Stomach smooth muscle (tissue), 2 donors: ENCODE measurements at regions not wholly inside any gene's neighbourhood (a gene's known extent, or its start where the extent isn't known, plus 50 kb on each side); places are given as distances from the start of the nearest gene placed in this dataset.

Source experiments
- H3K27ac ChIP-seq: one replicate; pipeline ENCODE4 v1.7.0; 2013; ENCODE audit warnings: mild to moderate bottlenecking, low read length, inconsistent platforms
- H3K27me3 ChIP-seq, 2 donors: one replicate each; pipeline ENCODE4 v1.7.0; 2013; ENCODE audit warnings: low read length in 2 of 2; ENCODE audit not compliant: insufficient read depth in 2 of 2, control insufficient read depth in 1 of 2
- H3K36me3 ChIP-seq, 2 donors: one replicate each; pipeline ENCODE4 v1.7.0; 2013; ENCODE audit warnings: low read length in 2 of 2; ENCODE audit not compliant: control insufficient read depth in 2 of 2, insufficient read depth in 2 of 2
- H3K4me1 ChIP-seq: one replicate; pipeline ENCODE4 v1.7.0; 2013; ENCODE audit warnings: low read length; ENCODE audit not compliant: control insufficient read depth, insufficient read depth
- H3K4me3 ChIP-seq, 2 donors: one replicate each; pipeline ENCODE4 v1.7.0; 2013; ENCODE audit warnings: low read length in 2 of 2
- H3K9ac ChIP-seq, 2 donors: one replicate each; pipeline ENCODE4 v1.7.0; 2013; ENCODE audit warnings: low read length in 2 of 2, mild to moderate bottlenecking in 1 of 2
- H3K9me3 ChIP-seq, 2 donors: one replicate each; pipeline ENCODE4 v1.7.0; 2013; ENCODE audit warnings: low read length in 2 of 2; ENCODE audit not compliant: control insufficient read depth in 2 of 2
- donor health status: healthy.
- donor health status: Pancreatic carcinoma.

GRCh38 chr13:62320129-62321108 lies 904.8 kb upstream of the PCDH20 start:
- Histone ChIP-seq H3K27ac (no peak overlapping the region), H3K36me3 (no peaks in the 10 kb centered on the region), H3K9me3 (no peaks in the 10 kb centered on the region), H3K4me3 (no peak overlapping the region), H3K4me1 (no peaks in the 10 kb centered on the region), H3K9ac (no peak overlapping the region), H3K27me3 (no peaks in the 10 kb centered on the region)

- Histone ChIP-seq H3K27me3 (no peaks in the 10 kb centered on the region), H3K36me3 (no peaks in the 10 kb centered on the region), H3K9ac (no peak overlapping the region), H3K4me1 (no peaks in the 10 kb centered on the region), H3K27ac (no peak overlapping the region), H3K4me3 (no peak overlapping the region), H3K9me3 (no peaks in the 10 kb centered on the region)
Observed at GRCh38 chr13:62309904-62310303, 894.3 kb upstream of the PCDH20 start.

- Histone ChIP-seq H3K27me3 (no peaks in the 10 kb centered on the region), H3K4me3 (peak overlapping the region; percentile 0 to 24), H3K9ac (peak overlapping the region in 1 of 2 donors; percentile 23), H3K4me1 (no peaks in the 10 kb centered on the region), H3K9me3 (no peaks in the 10 kb centered on the region), H3K36me3 (no peaks in the 10 kb centered on the region), H3K27ac (no peak overlapping the region)
Observed at GRCh38 chr13:62305756-62306155, 890.1 kb upstream of the PCDH20 start.

- no peaks in the 10 kb centered on the region for H3K27me3 ChIP-seq
- H3K27ac ChIP-seq, result no peak overlapping the region
- no peaks in the 10 kb centered on the region for H3K4me1 ChIP-seq
- H3K36me3 ChIP-seq, result no peaks in the 10 kb centered on the region
- H3K4me3 ChIP-seq, result no peak overlapping the region
- H3K9ac ChIP-seq, result no peak overlapping the region
- H3K9me3 ChIP-seq, result no peaks in the 10 kb centered on the region
Observed at GRCh38 chr13:62302341-62302740, 886.7 kb upstream of the PCDH20 start.

GRCh38 chr13:62299988-62300387 lies 884.3 kb upstream of the PCDH20 start:
- no peak overlapping the region for H3K9ac ChIP-seq
- H3K4me3 ChIP-seq, result no peak overlapping the region
- H3K9me3 ChIP-seq, result no peaks in the 10 kb centered on the region

GRCh38 chr13:62296812-62297211 lies 881.2 kb upstream of the PCDH20 start:
- no peak overlapping the region for H3K9ac ChIP-seq
- no peak overlapping the region for H3K27ac ChIP-seq
- H3K9me3 ChIP-seq, result no peaks in the 10 kb centered on the region
- no peak overlapping the region for H3K4me3 ChIP-seq
- H3K36me3 ChIP-seq, result no peaks in the 10 kb centered on the region
- H3K27me3 ChIP-seq, result no peaks in the 10 kb centered on the region
- no peaks in the 10 kb centered on the region for H3K4me1 ChIP-seq

More at GRCh38 chr13:62299988-62300387, 884.3 kb upstream of the PCDH20 start:
- H3K27me3 ChIP-seq, result no peaks in the 10 kb centered on the region
- no peaks in the 10 kb centered on the region for H3K4me1 ChIP-seq
- no peak overlapping the region for H3K27ac ChIP-seq
- H3K36me3 ChIP-seq, result no peaks in the 10 kb centered on the region

- H3K4me3 ChIP-seq, result no peak overlapping the region
- H3K9me3 ChIP-seq, result no peaks in the 10 kb centered on the region
- no peaks in the 10 kb centered on the region for H3K27me3 ChIP-seq
- H3K4me1 ChIP-seq, result no peaks in the 10 kb centered on the region
- no peak overlapping the region for H3K9ac ChIP-seq
- H3K27ac ChIP-seq, result no peak overlapping the region
- H3K36me3 ChIP-seq, result no peaks in the 10 kb centered on the region
Observed at GRCh38 chr13:62294244-62294643, 878.6 kb upstream of the PCDH20 start.

GRCh38 chr13:62292714-62293480 lies 877.2 kb upstream of the PCDH20 start:
- Histone ChIP-seq H3K27me3 (no peaks in the 10 kb centered on the region), H3K4me3 (no peak overlapping the region), H3K9ac (no peak overlapping the region), H3K9me3 (no peaks in the 10 kb centered on the region), H3K36me3 (no peaks in the 10 kb centered on the region), H3K4me1 (no peaks in the 10 kb centered on the region), H3K27ac (no peak overlapping the region)

- H3K4me3 ChIP-seq, result no peak overlapping the region
- no peaks in the 10 kb centered on the region for H3K36me3 ChIP-seq
- H3K9ac ChIP-seq, result no peak overlapping the region
- no peak overlapping the region for H3K27ac ChIP-seq
- H3K9me3 ChIP-seq, result no peaks in the 10 kb centered on the region
- no peaks in the 10 kb centered on the region for H3K4me1 ChIP-seq
- H3K27me3 ChIP-seq, result no peaks in the 10 kb centered on the region
Observed at GRCh38 chr13:62290542-62290941, 874.9 kb upstream of the PCDH20 start.

- Histone ChIP-seq H3K27ac (no peak overlapping the region), H3K4me1 (no peaks in the 10 kb centered on the region), H3K9me3 (peaks cover 0 to 4% of the 10 kb centered on the region in 2 donors), H3K27me3 (no peaks in the 10 kb centered on the region), H3K9ac (no peak overlapping the region), H3K4me3 (no peak overlapping the region), H3K36me3 (no peaks in the 10 kb centered on the region)
Observed at GRCh38 chr13:62287764-62288163, 872.1 kb upstream of the PCDH20 start.
